OCI-LY1 (cell line): ENCODE measurements at regions not wholly inside any gene's neighbourhood (a gene's known extent, or its start where the extent isn't known, plus 50 kb on each side); places are given as distances from the start of the nearest gene placed in this dataset.

Source experiments
- H2AFZ ChIP-seq: fragments of 200-600 bp; sonication (generic), shearing (Covaris generic); 2 replicates; pipeline ENCODE4 v1.6.0; 2014; ENCODE audit warnings: antibody characterized with exemption, mild to moderate bottlenecking, low read length
- H3F3A ChIP-seq: fragments of 200-600 bp; sonication (generic), shearing (Covaris generic); 2 replicates; pipeline ENCODE4 v1.6.0; 2014; ENCODE audit warnings: mild to moderate bottlenecking, antibody characterized with exemption, low read length, moderate library complexity; ENCODE audit not compliant: insufficient read depth
- H3K27ac ChIP-seq: fragments of 200-600 bp; sonication (generic); 2 replicates; pipeline ENCODE4 v1.5.1; 2014; ENCODE audit warnings: low read length, mixed run types, mild to moderate bottlenecking, low read depth; ENCODE audit not compliant: poor library complexity, severe bottlenecking
- H3K27me3 ChIP-seq: fragments of 200-600 bp; sonication (generic); 2 replicates; pipeline ENCODE4 v1.6.0; 2014; ENCODE audit warnings: antibody characterized with exemption, mild to moderate bottlenecking, low read length, moderate library complexity; ENCODE audit not compliant: insufficient read depth
- H3K36me3 ChIP-seq: fragments of 200-600 bp; sonication (generic); 2 replicates; pipeline ENCODE4 v1.6.1; 2014; ENCODE audit warnings: mild to moderate bottlenecking, antibody characterized with exemption, low read length, moderate library complexity, mixed read lengths; ENCODE audit not compliant: insufficient read depth
- H3K4me1 ChIP-seq: fragments of 200-600 bp; sonication (generic); 2 replicates; pipeline ENCODE4 v1.5.1; 2014; ENCODE audit warnings: mild to moderate bottlenecking, low read length, moderate library complexity; ENCODE audit not compliant: insufficient read depth, severe bottlenecking
- H3K4me2 ChIP-seq: fragments of 200-600 bp; sonication (generic), shearing (Covaris generic); 2 replicates; pipeline ENCODE4 v1.6.1; 2014; ENCODE audit warnings: low read length
- H3K4me3 ChIP-seq: fragments of 200-600 bp; sonication (generic); 2 replicates; pipeline ENCODE4 v1.5.1; 2014; ENCODE audit warnings: low read length, low read depth, mild to moderate bottlenecking, mixed read lengths; ENCODE audit not compliant: poor library complexity, severe bottlenecking
- H3K79me2 ChIP-seq: fragments of 200-600 bp; shearing (Covaris generic); 2 replicates; pipeline ENCODE4 v1.6.1; 2016; ENCODE audit warnings: mixed run types, low read length, mixed read lengths; ENCODE audit not compliant: insufficient read depth
- H3K9ac ChIP-seq: fragments of 200-600 bp; sonication (generic), shearing (Covaris generic); 2 replicates; pipeline ENCODE4 v1.6.1; 2014; ENCODE audit warnings: mild to moderate bottlenecking, low read length, mixed read lengths
- H3K9me2 ChIP-seq: fragments of 200-600 bp; sonication (generic), shearing (Covaris generic); 2 replicates; pipeline ENCODE4 v1.6.1; 2014; ENCODE audit warnings: low read depth, mild to moderate bottlenecking, low read length, mixed read lengths
- H3K9me3 ChIP-seq: fragments of 200-600 bp; shearing (Covaris generic); 2 replicates; pipeline ENCODE4 v1.6.1; 2014; ENCODE audit warnings: low read length, mixed read lengths
- H4K20me1 ChIP-seq: fragments of 200-600 bp; sonication (generic), shearing (Covaris generic); 2 replicates; pipeline ENCODE4 v1.6.0; 2016; ENCODE audit warnings: mild to moderate bottlenecking, low read length; ENCODE audit not compliant: insufficient read depth
- CTCF ChIP-seq: fragments of 200-600 bp; sonication (generic), shearing (Covaris generic); IDR thresholded peaks from 2 replicates; pipeline ENCODE4 v1.5.1; 2017; ENCODE audit warnings: mild to moderate bottlenecking, antibody characterized with exemption, low read length, moderate library complexity, mixed read lengths
- EZH2 ChIP-seq: fragments of 200-600 bp; sonication (generic), shearing (Covaris generic); IDR thresholded peaks from 2 replicates; pipeline ENCODE4 v1.8.0; 2017; ENCODE audit warnings: borderline replicate concordance, mixed run types, mild to moderate bottlenecking, antibody characterized with exemption, low read length, moderate library complexity, mixed read lengths

GRCh38 chr14:26941521-26941920, 343.7 kb upstream of the NOVA1 start:
- H3K36me3 ChIP-seq = no peaks in the 10 kb centered on the region
- no peaks in the 10 kb centered on the region for H3K79me2 ChIP-seq
- H3K4me2 ChIP-seq = no peak overlapping the region
- H3K27ac ChIP-seq = no peak overlapping the region
- H4K20me1 ChIP-seq = no peaks in the 10 kb centered on the region
- TF ChIP-seq EZH2 = no peak
- TF ChIP-seq CTCF = no peak
- no peak overlapping the region for H2AFZ ChIP-seq
- no peak overlapping the region for H3K4me3 ChIP-seq
- H3K9me2 ChIP-seq = no peaks in the 10 kb centered on the region
- no peaks in the 10 kb centered on the region for H3K4me1 ChIP-seq
- no peaks in the 10 kb centered on the region for H3F3A ChIP-seq
- no peaks in the 10 kb centered on the region for H3K9me3 ChIP-seq
- no peak overlapping the region for H3K9ac ChIP-seq
- no peaks in the 10 kb centered on the region for H3K27me3 ChIP-seq

GRCh38 chr14:26947265-26947664, 349.4 kb upstream of the NOVA1 start:
- Histone ChIP-seq H3K4me3 (no peak overlapping the region), H4K20me1 (no peaks in the 10 kb centered on the region), H3K27me3 (no peaks in the 10 kb centered on the region), H3K9me2 (no peaks in the 10 kb centered on the region), H3F3A (no peaks in the 10 kb centered on the region), H3K27ac (no peak overlapping the region), H3K4me1 (no peaks in the 10 kb centered on the region), H3K9ac (no peak overlapping the region), H2AFZ (no peak overlapping the region), H3K4me2 (no peak overlapping the region), H3K79me2 (no peaks in the 10 kb centered on the region), H3K9me3 (no peaks in the 10 kb centered on the region), H3K36me3 (no peaks in the 10 kb centered on the region)
- TF ChIP-seq EZH2 = no peak
- no peak for TF ChIP-seq CTCF

- no peaks in the 10 kb centered on the region for H3K27me3 ChIP-seq
- no peak overlapping the region for H3K4me3 ChIP-seq
- no peaks in the 10 kb centered on the region for H3K9me2 ChIP-seq
- no peaks in the 10 kb centered on the region for H3K79me2 ChIP-seq
- H3K9ac ChIP-seq = no peak overlapping the region
- no peaks in the 10 kb centered on the region for H3F3A ChIP-seq
- TF ChIP-seq EZH2 = no peak
- no peaks in the 10 kb centered on the region for H4K20me1 ChIP-seq
- H3K36me3 ChIP-seq = no peaks in the 10 kb centered on the region
- H3K9me3 ChIP-seq = no peaks in the 10 kb centered on the region
- no peak overlapping the region for H3K4me2 ChIP-seq
- no peaks in the 10 kb centered on the region for H3K4me1 ChIP-seq
- H3K27ac ChIP-seq = no peak overlapping the region
- no peak overlapping the region for H2AFZ ChIP-seq
These were observed 361.6 kb upstream of the NOVA1 start for GRCh38 chr14:26959437-26959836.

- Histone ChIP-seq H3K27me3 (no peaks in the 10 kb centered on the region), H3K9me2 (no peaks in the 10 kb centered on the region), H3K4me1 (no peaks in the 10 kb centered on the region), H3K4me2 (no peak overlapping the region), H3K9me3 (no peaks in the 10 kb centered on the region), H3K36me3 (no peaks in the 10 kb centered on the region), H3F3A (no peaks in the 10 kb centered on the region), H3K4me3 (no peak overlapping the region), H3K27ac (no peak overlapping the region), H3K79me2 (no peaks in the 10 kb centered on the region), H4K20me1 (no peaks in the 10 kb centered on the region), H2AFZ (no peak overlapping the region), H3K9ac (no peak overlapping the region)
- TF ChIP-seq EZH2 (no peak), CTCF (no peak)
These were observed 362.3 kb upstream of the NOVA1 start for GRCh38 chr14:26959972-26960660.
